ENCODE measurements at regions not wholly inside any gene's neighbourhood (a gene's known extent, or its start where the extent isn't known, plus 50 kb on each side); places are given as distances from the start of the nearest gene placed in this dataset.

DNA sequence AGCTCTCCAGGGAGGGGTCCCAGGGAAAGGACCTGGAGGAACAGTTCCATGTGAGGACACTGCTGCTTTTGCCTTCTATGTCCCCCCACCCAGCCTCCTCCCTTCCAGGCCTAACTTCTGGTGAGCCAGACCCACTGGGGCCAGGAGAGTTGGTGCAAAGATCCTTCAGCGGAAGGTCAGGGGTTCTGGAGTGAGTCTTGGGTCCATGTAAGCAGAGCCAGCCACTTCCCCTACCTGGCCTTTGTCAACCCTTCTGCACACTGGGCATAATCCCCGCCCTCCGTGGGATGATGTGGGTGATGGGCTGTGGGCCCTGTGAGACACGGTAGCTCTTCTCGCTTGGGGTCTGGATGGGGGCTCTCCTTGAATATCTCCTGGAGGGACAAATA, 76.9 kb downstream of the RHOB start:
- Histone ChIP-seq H3K9me3 (replicated peaks in 1 of 2; ENCODE audit: control insufficient read depth in 1 of 2, insufficient read depth in 1 of 2, low read length in 2 of 2) (no peaks in the 10 kb centered on the region), H3K36me3 (replicated peaks in 1 of 2; ENCODE audit: control insufficient read depth in 1 of 2, insufficient read depth in 2 of 2, low read length in 2 of 2) (no peaks in the 10 kb centered on the region), H3K4me2 (replicated peaks; ENCODE audit: extremely low read depth, low read length, poor library complexity, severe bottlenecking) (no peak overlapping the region), H3K4me3 (replicated peaks in 1 of 3; ENCODE audit: low read depth in 2 of 3, low read length in 3 of 3) (no peak overlapping the region), H2AFZ (ENCODE audit: insufficient read depth, low read depth, low read length, poor library complexity, severe bottlenecking) (no peak overlapping the region), H3K9ac (ENCODE audit: insufficient read depth, low read length, poor library complexity, severe bottlenecking) (no peak overlapping the region), H3K27me3 (ENCODE audit: control insufficient read depth in 2 of 2, insufficient read depth in 2 of 2, low read length in 2 of 2) (no peaks in the 10 kb centered on the region), H3K4me1 (ENCODE audit: control insufficient read depth in 1 of 2, insufficient read depth in 2 of 2, low read length in 2 of 2) (no peaks in the 10 kb centered on the region), H3K27ac (ENCODE audit: low read depth in 1 of 2, low read length in 2 of 2) (no peak overlapping the region), H3K79me2 (ENCODE audit: insufficient read depth, low read length) (no peaks in the 10 kb centered on the region), H4K20me1 (ENCODE audit: insufficient read depth, low read length) (no peaks in the 10 kb centered on the region)
- Mint-ChIP-seq H3K9me3 (peaks cover 0 to 2% (median 0%) of the 10 kb centered on the region in 7 donors), H3K36me3 (no peaks in the 10 kb centered on the region), H3K4me1 (no peaks in the 10 kb centered on the region), H3K4me3 (no peak overlapping the region), H3K27me3 (ENCODE audit: low read depth in 3 of 3) (peaks cover 4 to 19% (median 5%) of the 10 kb centered on the region in 3 donors), H3K27ac (no peak overlapping the region)
- 100% methylated on average over 1 of the region's 5 CpGs for WGBS (ENCODE audit: insufficient coverage)
- no peak for DNase-seq
- TF ChIP-seq, protein P1, sequence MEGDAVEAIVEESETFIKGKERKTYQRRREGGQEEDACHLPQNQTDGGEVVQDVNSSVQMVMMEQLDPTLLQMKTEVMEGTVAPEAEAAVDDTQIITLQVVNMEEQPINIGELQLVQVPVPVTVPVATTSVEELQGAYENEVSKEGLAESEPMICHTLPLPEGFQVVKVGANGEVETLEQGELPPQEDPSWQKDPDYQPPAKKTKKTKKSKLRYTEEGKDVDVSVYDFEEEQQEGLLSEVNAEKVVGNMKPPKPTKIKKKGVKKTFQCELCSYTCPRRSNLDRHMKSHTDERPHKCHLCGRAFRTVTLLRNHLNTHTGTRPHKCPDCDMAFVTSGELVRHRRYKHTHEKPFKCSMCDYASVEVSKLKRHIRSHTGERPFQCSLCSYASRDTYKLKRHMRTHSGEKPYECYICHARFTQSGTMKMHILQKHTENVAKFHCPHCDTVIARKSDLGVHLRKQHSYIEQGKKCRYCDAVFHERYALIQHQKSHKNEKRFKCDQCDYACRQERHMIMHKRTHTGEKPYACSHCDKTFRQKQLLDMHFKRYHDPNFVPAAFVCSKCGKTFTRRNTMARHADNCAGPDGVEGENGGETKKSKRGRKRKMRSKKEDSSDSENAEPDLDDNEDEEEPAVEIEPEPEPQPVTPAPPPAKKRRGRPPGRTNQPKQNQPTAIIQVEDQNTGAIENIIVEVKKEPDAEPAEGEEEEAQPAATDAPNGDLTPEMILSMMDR (IDR thresholded peaks at IDR 0.05) = no peak
- intact Hi-C loops (cut with micrococcal nuclease) = no loop called here

DNA sequence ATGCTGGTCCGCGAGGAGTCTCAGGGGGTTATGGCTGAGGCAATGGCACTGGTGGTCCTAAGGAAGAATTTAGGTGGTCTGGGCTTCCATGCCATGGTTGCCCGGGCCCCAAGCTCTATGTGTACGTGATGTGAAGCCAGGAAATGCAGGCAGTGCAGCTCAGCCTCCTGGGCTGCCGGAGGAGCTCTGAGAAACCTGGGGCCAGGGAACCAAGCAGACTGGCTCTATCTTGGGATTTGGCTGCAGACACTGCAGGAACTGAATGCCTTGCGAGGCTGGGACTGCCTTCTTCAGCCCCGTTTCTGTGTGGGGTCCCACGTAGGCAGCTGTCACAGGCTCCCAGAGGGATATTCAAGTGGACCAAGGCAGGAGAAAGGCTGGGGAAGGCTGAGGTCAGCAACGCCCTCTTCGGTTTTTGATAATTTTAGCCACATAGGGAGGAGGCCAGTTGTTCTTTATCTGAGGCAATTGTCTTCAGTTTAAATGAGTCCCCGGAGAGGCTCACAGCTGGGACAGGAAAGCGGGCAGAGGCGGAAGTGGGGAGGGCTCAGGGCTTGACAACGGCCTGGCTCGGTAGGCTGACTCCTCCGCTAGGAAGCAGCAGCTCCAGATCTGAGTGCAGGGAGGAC, 77.7 kb downstream of the RHOB start:
- Mint-ChIP-seq H3K9me3 (peaks cover 0 to 2% (median 0%) of the 10 kb centered on the region in 7 donors), H3K27me3 (ENCODE audit: low read depth in 3 of 3) (peaks cover 4 to 19% (median 5%) of the 10 kb centered on the region in 3 donors), H3K4me3 (no peak overlapping the region), H3K4me1 (no peaks in the 10 kb centered on the region), H3K36me3 (no peaks in the 10 kb centered on the region), H3K27ac (no peak overlapping the region)
- Histone ChIP-seq H4K20me1 (ENCODE audit: insufficient read depth, low read length) (no peaks in the 10 kb centered on the region), H3K9ac (ENCODE audit: insufficient read depth, low read length, poor library complexity, severe bottlenecking) (no peak overlapping the region), H3K79me2 (ENCODE audit: insufficient read depth, low read length) (no peaks in the 10 kb centered on the region), H3K27ac (ENCODE audit: low read depth in 1 of 2, low read length in 2 of 2) (no peak overlapping the region), H3K9me3 (replicated peaks in 1 of 2; ENCODE audit: control insufficient read depth in 1 of 2, insufficient read depth in 1 of 2, low read length in 2 of 2) (no peaks in the 10 kb centered on the region), H2AFZ (ENCODE audit: insufficient read depth, low read depth, low read length, poor library complexity, severe bottlenecking) (no peak overlapping the region), H3K27me3 (ENCODE audit: control insufficient read depth in 2 of 2, insufficient read depth in 2 of 2, low read length in 2 of 2) (no peaks in the 10 kb centered on the region), H3K4me2 (replicated peaks; ENCODE audit: extremely low read depth, low read length, poor library complexity, severe bottlenecking) (no peak overlapping the region), H3K4me1 (ENCODE audit: control insufficient read depth in 1 of 2, insufficient read depth in 2 of 2, low read length in 2 of 2) (no peaks in the 10 kb centered on the region), H3K36me3 (replicated peaks in 1 of 2; ENCODE audit: control insufficient read depth in 1 of 2, insufficient read depth in 2 of 2, low read length in 2 of 2) (no peaks in the 10 kb centered on the region), H3K4me3 (replicated peaks in 1 of 3; ENCODE audit: low read depth in 2 of 3, low read length in 3 of 3) (no peak overlapping the region)
- 73% methylated on average over 15 of the region's 16 CpGs for WGBS (ENCODE audit: insufficient coverage)
- TF ChIP-seq, protein P1 (IDR thresholded peaks at IDR 0.05) = no peak
- no peak for DNase-seq
- intact Hi-C loops (cut with micrococcal nuclease) = no loop called here
